CD4-positive, alpha-beta T cell (primary cell): ENCODE measurements at regions not wholly inside any gene's neighbourhood (a gene's known extent, or its start where the extent isn't known, plus 50 kb on each side); places are given as distances from the start of the nearest gene placed in this dataset.

Source experiments
- ATAC-seq: fragments of 200-7000 bp; cut with Tn5 transposase; one replicate; pipeline ENCODE4 v1.10.0; 2022; ENCODE audit warnings: mild to moderate bottlenecking; ENCODE audit not compliant: poor library complexity
- CTCF ChIA-PET: fragments of 350-600 bp; sonication (Branson Sonifier 250); formaldehyde crosslinking; loops from one replicate; lab custom pipeline; 2021; ENCODE audit warnings: antibody characterized with exemption, inconsistent platforms; lab: Charles Lee
- POLR2A ChIA-PET: fragments of 350-600 bp; sonication (Branson Sonifier 250); formaldehyde crosslinking; loops from one replicate; lab custom pipeline; 2021; ENCODE audit warnings: antibody characterized with exemption, inconsistent platforms; lab: Charles Lee
- DNase-seq, 14 experiments: peaks; one replicate each; pipeline ENCODE4 v3.0.0-alpha.2; 2013 to 2020; ENCODE audit warnings: mixed read lengths in 2 of 14
- H3K27ac ChIP-seq, 2 donors: one replicate each; pipeline versions ENCODE4 v1.5.1 to v1.7.0; 2013; ENCODE audit warnings: low read length in 2 of 2, low read depth in 1 of 2, mild to moderate bottlenecking in 1 of 2
- H3K27me3 ChIP-seq, 2 experiments: 1 replicate in 1 of 2; 2 replicates in 1 of 2; pipeline versions ENCODE4 v1.6.1 to v1.7.0; 2013; ENCODE audit warnings: low read length in 2 of 2, control low read depth in 1 of 2, mild to moderate bottlenecking in 1 of 2, moderate library complexity in 1 of 2; ENCODE audit not compliant: insufficient read depth in 2 of 2, control insufficient read depth in 1 of 2
- H3K36me3 ChIP-seq: one replicate; pipeline ENCODE4 v1.6.1; 2013; ENCODE audit warnings: low read length, control low read depth; ENCODE audit not compliant: insufficient read depth
- H3K4me1 ChIP-seq: one replicate; pipeline ENCODE4 v1.6.1; 2013; ENCODE audit warnings: low read length, control low read depth; ENCODE audit not compliant: insufficient read depth
- H3K4me3 ChIP-seq: one replicate; pipeline ENCODE4 v1.5.1; 2013; ENCODE audit warnings: mild to moderate bottlenecking, low read length, moderate library complexity
- H3K9me3 ChIP-seq, 2 experiments: 1 replicate in 1 of 2; 2 replicates in 1 of 2; pipeline versions ENCODE4 v1.6.1 to v1.7.0; 2013; ENCODE audit warnings: low read length in 2 of 2, mild to moderate bottlenecking in 2 of 2, control low read depth in 1 of 2, moderate library complexity in 1 of 2; ENCODE audit not compliant: control insufficient read depth in 1 of 2, insufficient read depth in 1 of 2
- H3K27ac Mint-ChIP-seq: one replicate; pipeline ENCODE4 v1.8.0; 2020; ENCODE audit warnings: mixed read lengths
- H3K27me3 Mint-ChIP-seq: one replicate; pipeline ENCODE4 v1.8.0; 2021; ENCODE audit warnings: mixed read lengths
- H3K36me3 Mint-ChIP-seq: one replicate; pipeline ENCODE4 v1.8.0; 2021; ENCODE audit warnings: low read depth, mixed read lengths
- H3K4me1 Mint-ChIP-seq: one replicate; pipeline ENCODE4 v1.8.0; 2021; ENCODE audit warnings: low read depth, mixed read lengths
- H3K4me3 Mint-ChIP-seq: one replicate; pipeline ENCODE4 v1.8.0; 2020; ENCODE audit warnings: mild to moderate bottlenecking, mixed read lengths
- H3K9me3 Mint-ChIP-seq: one replicate; pipeline ENCODE4 v1.8.0; 2020; ENCODE audit warnings: mixed read lengths
- intact Hi-C, 2 experiments: fragments of 100-400 bp; cut with DNase I in 1 of 2; cut with micrococcal nuclease in 1 of 2; formaldehyde crosslinking; loops; one replicate each; pipeline versions ENCODE4 v1.15.1 to v1.9.0; 2023 to 2025; cut with DNase I, micrococcal nuclease
- TF ChIP-seq, protein P1 (sequence below): fragments of 200-600 bp; IDR thresholded peaks from one replicate; pipeline ENCODE4 v1.8.0; 2022; ENCODE audit warnings: antibody characterized with exemption, mild to moderate bottlenecking

DNA sequence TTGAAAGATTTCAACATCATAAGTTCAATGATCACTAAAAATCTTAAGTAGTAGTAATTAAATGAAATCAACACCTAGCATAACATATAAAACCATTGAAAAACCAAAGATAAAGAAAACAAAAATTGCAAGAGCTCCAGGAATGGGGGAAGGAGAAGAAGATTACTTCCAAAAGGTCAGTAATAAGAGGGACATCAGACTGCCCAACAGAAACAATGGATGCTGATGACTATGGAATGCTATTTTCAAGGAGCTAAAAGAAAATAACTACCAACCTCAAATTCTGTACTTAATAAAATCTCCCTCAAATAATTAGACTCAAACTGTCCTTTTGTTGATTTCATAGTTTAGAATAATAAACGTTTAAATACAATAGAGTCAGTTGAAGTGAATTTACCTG, 314.5 kb upstream of the LMO3 start:
- H3K4me1 ChIP-seq = no peaks in the 10 kb centered on the region
- intact Hi-C loops = no loop called here
- Mint-ChIP-seq H3K27me3 (no peaks in the 10 kb centered on the region), H3K36me3 (no peaks in the 10 kb centered on the region), H3K9me3 (peaks cover 25% of the 10 kb centered on the region), H3K4me3 (no peak overlapping the region), H3K4me1 (no peaks in the 10 kb centered on the region), H3K27ac (no peak overlapping the region)
- H3K36me3 ChIP-seq = no peaks in the 10 kb centered on the region
- ChIA-PET CTCF (no interaction called here), POLR2A (no interaction called here)
- TF ChIP-seq, protein P1, sequence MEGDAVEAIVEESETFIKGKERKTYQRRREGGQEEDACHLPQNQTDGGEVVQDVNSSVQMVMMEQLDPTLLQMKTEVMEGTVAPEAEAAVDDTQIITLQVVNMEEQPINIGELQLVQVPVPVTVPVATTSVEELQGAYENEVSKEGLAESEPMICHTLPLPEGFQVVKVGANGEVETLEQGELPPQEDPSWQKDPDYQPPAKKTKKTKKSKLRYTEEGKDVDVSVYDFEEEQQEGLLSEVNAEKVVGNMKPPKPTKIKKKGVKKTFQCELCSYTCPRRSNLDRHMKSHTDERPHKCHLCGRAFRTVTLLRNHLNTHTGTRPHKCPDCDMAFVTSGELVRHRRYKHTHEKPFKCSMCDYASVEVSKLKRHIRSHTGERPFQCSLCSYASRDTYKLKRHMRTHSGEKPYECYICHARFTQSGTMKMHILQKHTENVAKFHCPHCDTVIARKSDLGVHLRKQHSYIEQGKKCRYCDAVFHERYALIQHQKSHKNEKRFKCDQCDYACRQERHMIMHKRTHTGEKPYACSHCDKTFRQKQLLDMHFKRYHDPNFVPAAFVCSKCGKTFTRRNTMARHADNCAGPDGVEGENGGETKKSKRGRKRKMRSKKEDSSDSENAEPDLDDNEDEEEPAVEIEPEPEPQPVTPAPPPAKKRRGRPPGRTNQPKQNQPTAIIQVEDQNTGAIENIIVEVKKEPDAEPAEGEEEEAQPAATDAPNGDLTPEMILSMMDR = no peak
- peaks cover 0 to 3% of the 10 kb centered on the region in 2 experiments for H3K9me3 ChIP-seq
- ATAC-seq = no peak
- no peaks in the 10 kb centered on the region for H3K27me3 ChIP-seq
- no peak overlapping the region for H3K27ac ChIP-seq
- DNase-seq = no peak
- no peak overlapping the region for H3K4me3 ChIP-seq

DNA sequence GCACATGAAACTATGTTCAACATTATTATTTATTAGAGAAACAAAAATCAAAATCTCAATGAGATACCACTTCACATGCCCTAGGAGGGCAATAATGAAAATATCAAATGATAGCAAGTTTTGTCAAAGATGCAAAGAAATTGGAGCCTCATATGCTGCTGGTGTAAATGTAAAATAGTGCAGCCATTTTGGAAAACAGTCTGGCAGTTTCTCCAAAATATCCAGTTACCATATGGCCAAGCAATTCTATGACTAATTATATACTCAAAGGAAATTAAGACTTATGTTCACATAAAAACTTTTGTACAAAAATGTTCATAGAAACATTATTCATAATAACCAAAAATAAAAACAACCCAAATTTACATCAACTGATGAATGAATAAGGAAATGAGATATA, 313.6 kb upstream of the LMO3 start:
- Mint-ChIP-seq H3K9me3 (peaks cover 19% of the 10 kb centered on the region), H3K27ac (no peak overlapping the region), H3K27me3 (no peaks in the 10 kb centered on the region), H3K4me3 (no peak overlapping the region), H3K4me1 (no peaks in the 10 kb centered on the region), H3K36me3 (no peaks in the 10 kb centered on the region)
- H3K4me1 ChIP-seq = no peaks in the 10 kb centered on the region
- peaks cover 0 to 3% of the 10 kb centered on the region in 2 experiments for H3K9me3 ChIP-seq
- no peak overlapping the region for H3K27ac ChIP-seq
- H3K27me3 ChIP-seq = no peaks in the 10 kb centered on the region
- intact Hi-C loops = no loop called here
- H3K36me3 ChIP-seq = no peaks in the 10 kb centered on the region
- ChIA-PET CTCF (no interaction called here), POLR2A (no interaction called here)
- DNase-seq (no peak), ATAC-seq (no peak)
- TF ChIP-seq, protein P1 = no peak
- H3K4me3 ChIP-seq = no peak overlapping the region

DNA sequence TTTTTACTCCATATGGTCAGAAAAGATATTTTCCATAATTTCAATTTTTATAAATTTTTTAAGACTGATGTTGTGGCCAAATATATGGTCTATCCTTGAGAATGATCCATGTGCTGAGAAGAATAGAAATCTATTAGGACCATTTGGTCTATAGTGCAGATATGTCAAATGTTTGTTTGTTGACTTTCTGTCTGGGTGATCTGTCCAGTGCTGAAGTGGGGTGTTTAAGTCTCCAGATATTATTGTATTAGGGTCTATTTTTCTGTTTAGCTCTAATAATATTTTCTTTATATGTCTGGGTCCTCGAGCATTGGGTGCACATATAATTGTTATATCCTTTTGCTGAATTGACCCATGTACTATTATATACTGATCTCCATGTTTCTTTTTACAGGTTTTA, 308.9 kb upstream of the LMO3 start:
- Histone ChIP-seq H3K27ac (no peak overlapping the region), H3K9me3 (peaks cover 0 to 3% of the 10 kb centered on the region in 2 experiments), H3K4me1 (no peaks in the 10 kb centered on the region), H3K27me3 (no peaks in the 10 kb centered on the region), H3K4me3 (no peak overlapping the region), H3K36me3 (no peaks in the 10 kb centered on the region)
- DNase-seq (no peak), ATAC-seq (no peak)
- no peaks in the 10 kb centered on the region for H3K36me3 Mint-ChIP-seq
- intact Hi-C loops = no loop called here
- ChIA-PET CTCF (no interaction called here), POLR2A (no interaction called here)
- no peaks in the 10 kb centered on the region for H3K4me1 Mint-ChIP-seq
- no peaks in the 10 kb centered on the region for H3K27me3 Mint-ChIP-seq
- peaks cover 18% of the 10 kb centered on the region for H3K9me3 Mint-ChIP-seq
- no peak overlapping the region for H3K4me3 Mint-ChIP-seq
- H3K27ac Mint-ChIP-seq = no peak overlapping the region
- TF ChIP-seq, protein P1 = no peak
